ENCODE measurements at regions not wholly inside any gene's neighbourhood (a gene's known extent, or its start where the extent isn't known, plus 50 kb on each side); places are given as distances from the start of the nearest gene placed in this dataset.

DNA sequence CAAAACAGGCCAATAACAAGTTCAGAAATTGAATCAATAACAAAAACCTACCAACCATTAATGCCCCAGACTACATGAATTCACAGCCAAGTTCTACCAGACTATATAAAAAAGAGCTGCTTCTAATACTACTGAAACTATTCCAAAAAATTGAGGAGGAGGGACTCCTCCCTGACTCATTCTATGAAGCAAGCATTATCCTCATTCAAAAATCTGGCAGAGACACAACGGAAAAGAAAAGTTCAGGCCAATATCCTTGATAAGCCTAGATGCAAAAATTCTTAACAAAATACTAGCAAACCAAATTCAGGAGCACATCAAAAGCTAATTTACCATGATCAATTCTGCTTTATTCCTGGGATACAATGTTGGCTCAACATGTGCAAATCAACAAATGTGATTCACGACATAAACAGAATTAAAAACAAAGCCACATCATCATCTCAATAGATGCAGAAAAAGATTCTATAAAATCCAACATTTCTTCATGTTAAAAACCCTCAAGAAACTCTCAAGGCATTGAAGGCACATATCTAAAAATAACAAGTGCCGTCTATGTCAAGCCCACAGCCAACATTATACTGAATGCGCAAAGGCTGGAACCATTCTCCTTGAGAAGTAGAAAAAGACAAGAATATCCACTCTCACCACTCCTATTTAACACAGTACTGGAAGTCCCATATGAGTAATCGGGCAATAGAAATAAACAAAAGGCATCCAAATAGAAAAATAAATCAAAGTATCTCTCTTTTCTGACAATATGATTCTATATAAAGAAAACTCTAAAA lies 573.6 kb upstream of the GRM7 start:
- no peaks in the 10 kb centered on the region for H3K4me1 ChIP-seq (ENCODE audit: control insufficient read depth, extremely low read depth, insufficient read depth, low read length)
- no peaks in the 10 kb centered on the region for H3K79me2 ChIP-seq (ENCODE audit: control insufficient read depth, insufficient read depth, low read length)
- CTCF ChIA-PET = no interaction called here
- no peaks in the 10 kb centered on the region for H3K9me3 ChIP-seq (replicated peaks; ENCODE audit: control insufficient read depth, insufficient read depth, low read length)
- no peaks in the 10 kb centered on the region for H3K9me1 ChIP-seq (replicated peaks; ENCODE audit: control insufficient read depth, extremely low read depth, insufficient read depth, low read length)
- no peak for DNase-seq (ENCODE audit: low read depth, low spot score)
- no TSS peak for BruUV-seq (replicated peaks)
- no peak overlapping the region for H2AFZ ChIP-seq (ENCODE audit: low read depth, low read length)
- no peaks in the 10 kb centered on the region for H4K20me1 ChIP-seq (replicated peaks; ENCODE audit: control insufficient read depth, extremely low read depth, insufficient read depth, low read length)
- H3K27ac ChIP-seq (ENCODE audit: insufficient read depth, low read depth, low read length) = no peak overlapping the region
- POLR2A ChIA-PET = no interaction called here
- no peak overlapping the region for H3K4me2 ChIP-seq (ENCODE audit: insufficient read depth, low read length)
- H3K4me3 ChIP-seq (replicated peaks in 1 of 3; ENCODE audit: insufficient read depth in 1 of 3, low read depth in 1 of 3, low read length in 3 of 3) = no peak overlapping the region
- H3K27me3 ChIP-seq (ENCODE audit: control insufficient read depth in 2 of 2, insufficient read depth in 2 of 2, low read length in 2 of 2) = no peaks in the 10 kb centered on the region
- H3K36me3 ChIP-seq (ENCODE audit: control insufficient read depth in 2 of 2, extremely low read depth in 1 of 2, insufficient read depth in 2 of 2, low read length in 2 of 2) = no peaks in the 10 kb centered on the region
- H3K9ac ChIP-seq (replicated peaks; ENCODE audit: extremely low read depth, insufficient read depth, low read length) = no peak overlapping the region
- intact Hi-C loops (cut with micrococcal nuclease) (no loop called here), dilution Hi-C loops (cut with MboI; ENCODE audit: extremely low pct_ligation_motif_present, low sequenced_read_pairs) (no loop called here)
- TF ChIP-seq GATA2 (IDR thresholded peaks at IDR 0.05; ENCODE audit: insufficient read depth, insufficient read length, low read depth, low read length) (no peak), EZH2 (IDR thresholded peaks at IDR 0.05; ENCODE audit: borderline replicate concordance, low read depth, low read length, severe bottlenecking) (no peak), POLR2AphosphoS5 (IDR thresholded peaks at IDR 0.05; ENCODE audit: insufficient read depth, low read depth, low read length) (no peak), JUN (IDR thresholded peaks at IDR 0.05; ENCODE audit: borderline replicate concordance, insufficient read depth, insufficient read length, low read depth) (no peak), FOS (IDR thresholded peaks at IDR 0.05; ENCODE audit: borderline replicate concordance, insufficient read depth, low read length) (no peak), POLR2A (IDR thresholded peaks at IDR 0.05; ENCODE audit: low read depth, low read length) (no peak), MYC (IDR thresholded peaks at IDR 0.05; ENCODE audit: low read depth, low read length) (no peak)
- TF ChIP-seq, protein P1, sequence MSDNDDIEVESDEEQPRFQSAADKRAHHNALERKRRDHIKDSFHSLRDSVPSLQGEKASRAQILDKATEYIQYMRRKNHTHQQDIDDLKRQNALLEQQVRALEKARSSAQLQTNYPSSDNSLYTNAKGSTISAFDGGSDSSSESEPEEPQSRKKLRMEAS (IDR thresholded peaks at IDR 0.05; ENCODE audit: insufficient read depth, insufficient read length) = no peak
- TF ChIP-seq, protein P2, sequence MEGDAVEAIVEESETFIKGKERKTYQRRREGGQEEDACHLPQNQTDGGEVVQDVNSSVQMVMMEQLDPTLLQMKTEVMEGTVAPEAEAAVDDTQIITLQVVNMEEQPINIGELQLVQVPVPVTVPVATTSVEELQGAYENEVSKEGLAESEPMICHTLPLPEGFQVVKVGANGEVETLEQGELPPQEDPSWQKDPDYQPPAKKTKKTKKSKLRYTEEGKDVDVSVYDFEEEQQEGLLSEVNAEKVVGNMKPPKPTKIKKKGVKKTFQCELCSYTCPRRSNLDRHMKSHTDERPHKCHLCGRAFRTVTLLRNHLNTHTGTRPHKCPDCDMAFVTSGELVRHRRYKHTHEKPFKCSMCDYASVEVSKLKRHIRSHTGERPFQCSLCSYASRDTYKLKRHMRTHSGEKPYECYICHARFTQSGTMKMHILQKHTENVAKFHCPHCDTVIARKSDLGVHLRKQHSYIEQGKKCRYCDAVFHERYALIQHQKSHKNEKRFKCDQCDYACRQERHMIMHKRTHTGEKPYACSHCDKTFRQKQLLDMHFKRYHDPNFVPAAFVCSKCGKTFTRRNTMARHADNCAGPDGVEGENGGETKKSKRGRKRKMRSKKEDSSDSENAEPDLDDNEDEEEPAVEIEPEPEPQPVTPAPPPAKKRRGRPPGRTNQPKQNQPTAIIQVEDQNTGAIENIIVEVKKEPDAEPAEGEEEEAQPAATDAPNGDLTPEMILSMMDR (IDR thresholded peaks at IDR 0.05; ENCODE audit: extremely low read depth in 1 of 2, insufficient read depth in 1 of 2, low read depth in 1 of 2, low read length in 2 of 2) = no peak
- FAIRE-seq = no peak

Measured in endothelial cell of umbilical vein (primary cell).